KMS-11 (cell line): ENCODE measurements at regions not wholly inside any gene's neighbourhood (a gene's known extent, or its start where the extent isn't known, plus 50 kb on each side); places are given as distances from the start of the nearest gene placed in this dataset.

Source experiments
- H2AFZ ChIP-seq: fragments of 200-600 bp; sonication (generic); 2 replicates; pipeline ENCODE4 v1.6.1; 2016; ENCODE audit warnings: antibody characterized with exemption, mixed run types, low read depth
- H3K27ac ChIP-seq: fragments of 200-600 bp; sonication (generic); 2 replicates; pipeline ENCODE4 v1.6.1; 2016; ENCODE audit warnings: mild to moderate bottlenecking, mixed run types
- H3K27me3 ChIP-seq: fragments of 200-600 bp; sonication (generic); 2 replicates; pipeline ENCODE4 v1.6.1; 2017; ENCODE audit warnings: mild to moderate bottlenecking, low read depth, mixed run types, moderate library complexity; ENCODE audit not compliant: insufficient read depth
- H3K36me3 ChIP-seq: fragments of 200-600 bp; sonication (generic); 2 replicates; pipeline ENCODE4 v1.6.1; 2017; ENCODE audit warnings: mild to moderate bottlenecking, mixed run types; ENCODE audit not compliant: insufficient read depth
- H3K4me1 ChIP-seq: fragments of 200-600 bp; sonication (generic); 2 replicates; pipeline ENCODE4 v1.6.1; 2016; ENCODE audit warnings: mild to moderate bottlenecking, low read depth, mixed run types; ENCODE audit not compliant: poor library complexity, severe bottlenecking
- H3K4me2 ChIP-seq: fragments of 200-600 bp; sonication (generic); 2 replicates; pipeline ENCODE4 v1.7.0; 2016; ENCODE audit warnings: mild to moderate bottlenecking, mixed run types
- H3K4me3 ChIP-seq: fragments of 200-600 bp; sonication (generic); IDR thresholded peaks from 2 replicates; pipeline ENCODE4 v1.6.1; 2017; ENCODE audit warnings: low read depth, low read length, mixed read lengths; ENCODE audit not compliant: insufficient read depth
- H3K79me2 ChIP-seq: fragments of 200-600 bp; sonication (generic); 2 replicates; pipeline ENCODE4 v1.6.1; 2016; ENCODE audit warnings: low read depth, mixed run types; ENCODE audit not compliant: insufficient read depth
- H3K9ac ChIP-seq: fragments of 200-600 bp; sonication (generic); 2 replicates; pipeline ENCODE4 v1.6.1; 2016; ENCODE audit warnings: mild to moderate bottlenecking, mixed run types
- H4K20me1 ChIP-seq: fragments of 200-600 bp; sonication (generic); 2 replicates; pipeline ENCODE4 v1.6.1; 2016; ENCODE audit warnings: mild to moderate bottlenecking, mixed run types; ENCODE audit not compliant: insufficient read depth
- CTCF ChIP-seq: fragments of 200-600 bp; sonication (generic); conservative IDR thresholded peaks from 2 replicates; pipeline ENCODE4 v1.6.1; 2017; ENCODE audit warnings: low read depth, mild to moderate bottlenecking, antibody characterized with exemption, low read length, moderate library complexity, mixed read lengths

GRCh38 chr11:134738581-134738980 lies 326.5 kb upstream of the B3GAT1 start:
- H2AFZ ChIP-seq = no peak overlapping the region
- H3K4me3 ChIP-seq = no peak overlapping the region
- H3K27me3 ChIP-seq = no peaks in the 10 kb centered on the region
- H3K79me2 ChIP-seq = no peaks in the 10 kb centered on the region
- no peaks in the 10 kb centered on the region for H4K20me1 ChIP-seq
- no peaks in the 10 kb centered on the region for H3K4me1 ChIP-seq
- no peaks in the 10 kb centered on the region for H3K36me3 ChIP-seq
- H3K9ac ChIP-seq = no peak overlapping the region
- no peak overlapping the region for H3K27ac ChIP-seq
- TF ChIP-seq CTCF = no peak
- no peak overlapping the region for H3K4me2 ChIP-seq

GRCh38 chr11:134737563-134738510 lies 325.8 kb upstream of the B3GAT1 start:
- no peaks in the 10 kb centered on the region for H4K20me1 ChIP-seq
- H3K27ac ChIP-seq = no peak overlapping the region
- H3K9ac ChIP-seq = no peak overlapping the region
- TF ChIP-seq CTCF = no peak
- H3K4me2 ChIP-seq = no peak overlapping the region
- no peak overlapping the region for H3K4me3 ChIP-seq
- no peaks in the 10 kb centered on the region for H3K36me3 ChIP-seq
- no peak overlapping the region for H2AFZ ChIP-seq
- no peaks in the 10 kb centered on the region for H3K79me2 ChIP-seq
- H3K4me1 ChIP-seq = no peaks in the 10 kb centered on the region
- no peaks in the 10 kb centered on the region for H3K27me3 ChIP-seq

GRCh38 chr11:134736251-134736947 lies 324.4 kb upstream of the B3GAT1 start:
- no peaks in the 10 kb centered on the region for H3K27me3 ChIP-seq
- no peak overlapping the region for H2AFZ ChIP-seq
- TF ChIP-seq CTCF = no peak
- H3K4me3 ChIP-seq = no peak overlapping the region
- H3K36me3 ChIP-seq = no peaks in the 10 kb centered on the region
- H3K27ac ChIP-seq = no peak overlapping the region
- no peak overlapping the region for H3K4me2 ChIP-seq
- no peaks in the 10 kb centered on the region for H4K20me1 ChIP-seq
- no peak overlapping the region for H3K9ac ChIP-seq
- H3K79me2 ChIP-seq = no peaks in the 10 kb centered on the region
- H3K4me1 ChIP-seq = no peaks in the 10 kb centered on the region

GRCh38 chr11:134734894-134735293 lies 322.9 kb upstream of the B3GAT1 start:
- Histone ChIP-seq H3K4me2 (no peak overlapping the region), H2AFZ (no peak overlapping the region), H3K4me3 (no peak overlapping the region), H3K27ac (no peak overlapping the region), H3K79me2 (no peaks in the 10 kb centered on the region), H3K9ac (no peak overlapping the region), H3K4me1 (no peaks in the 10 kb centered on the region), H3K27me3 (no peaks in the 10 kb centered on the region), H4K20me1 (no peaks in the 10 kb centered on the region), H3K36me3 (no peaks in the 10 kb centered on the region)
- TF ChIP-seq CTCF = no peak
